ENCODE measurements at regions not wholly inside any gene's neighbourhood (a gene's known extent, or its start where the extent isn't known, plus 50 kb on each side); places are given as distances from the start of the nearest gene placed in this dataset.

GRCh38 chr20:61126369-61127195, 125.5 kb upstream of the CDH4 start:
- TF ChIP-seq CTCF (IDR thresholded peaks at IDR 0.05), result no peak
- TF ChIP-seq POLR2AphosphoS5 (IDR thresholded peaks at IDR 0.05; ENCODE audit: low read depth, low read length), result no peak
- no peak for TF ChIP-seq TCF7L2 (IDR thresholded peaks at IDR 0.05; ENCODE audit: low read depth, low read length)
- no peak for TF ChIP-seq REST (IDR thresholded peaks at IDR 0.05; ENCODE audit: insufficient read depth in 1 of 2, low read depth in 2 of 2, low read length in 1 of 2)
- no peak for TF ChIP-seq SIN3A (IDR thresholded peaks at IDR 0.05; ENCODE audit: borderline replicate concordance, insufficient read depth, low read depth, low read length)

Data from Panc1 (cell line).